GM18520 (cell line): ENCODE measurements at regions not wholly inside any gene's neighbourhood (a gene's known extent, or its start where the extent isn't known, plus 50 kb on each side); places are given as distances from the start of the nearest gene placed in this dataset.
"Not testable (repeated sequence)": the region's sequence is repeated elsewhere in the genome, so short reads cannot be mapped to it uniquely, and the experiment has no call there.

Experiments
- ATAC-seq: cut with Tn5 transposase; IDR thresholded peaks from one replicate; pipeline ENCODE4 v1.9.1; 2021; ENCODE audit not compliant: unreplicated experiment

GRCh38 chr4:167802463-167803212 is 289.7 kb upstream of the ANXA10 start:
- no peak for ATAC-seq

GRCh38 chr4:167811958-167812357 is 280.4 kb upstream of the ANXA10 start:
- no peak for ATAC-seq

DNA sequence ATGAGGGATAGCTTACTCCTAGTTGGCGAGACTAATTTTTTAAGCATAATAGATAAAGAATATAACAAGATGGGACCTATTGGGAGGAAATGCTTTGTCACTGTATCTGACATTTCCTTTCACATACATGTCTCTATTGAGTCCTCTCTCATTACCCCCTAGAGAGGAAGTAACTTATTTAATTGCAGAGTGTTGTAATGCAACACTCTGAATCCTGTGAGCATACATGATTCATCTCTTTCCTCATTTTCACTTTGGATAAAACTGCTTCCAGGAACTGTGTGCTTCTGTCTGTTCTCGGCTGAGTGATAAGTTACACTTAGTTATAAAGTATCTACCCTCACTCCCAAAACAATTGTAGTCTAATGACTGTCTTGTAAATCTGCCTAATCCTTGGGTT is 266.1 kb upstream of the ANXA10 start:
- no peak for ATAC-seq

DNA sequence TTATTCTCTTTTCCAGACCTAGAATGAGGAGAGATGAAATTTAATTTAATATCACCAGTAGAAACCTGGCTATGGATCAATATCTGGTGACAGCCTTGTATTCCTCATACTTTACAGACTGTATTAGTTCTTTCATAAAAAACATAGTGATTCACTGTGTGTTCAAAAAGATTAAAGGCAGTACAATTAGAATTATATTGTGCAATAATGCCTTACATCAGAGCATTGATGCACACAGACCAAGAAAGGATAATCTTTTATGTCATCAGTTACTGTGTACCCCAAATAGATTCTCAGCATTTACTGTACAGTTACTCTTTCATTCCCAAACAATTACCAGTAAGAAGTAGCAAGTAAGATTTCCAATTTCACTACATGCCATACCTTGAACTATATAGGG is 260.5 kb upstream of the ANXA10 start:
- no peak for ATAC-seq

GRCh38 chr4:167838686-167839085 is 253.7 kb upstream of the ANXA10 start:
- no peak for ATAC-seq

- ATAC-seq: no peak
Observed at GRCh38 chr4:167842487-167842886, 249.8 kb upstream of the ANXA10 start.

DNA sequence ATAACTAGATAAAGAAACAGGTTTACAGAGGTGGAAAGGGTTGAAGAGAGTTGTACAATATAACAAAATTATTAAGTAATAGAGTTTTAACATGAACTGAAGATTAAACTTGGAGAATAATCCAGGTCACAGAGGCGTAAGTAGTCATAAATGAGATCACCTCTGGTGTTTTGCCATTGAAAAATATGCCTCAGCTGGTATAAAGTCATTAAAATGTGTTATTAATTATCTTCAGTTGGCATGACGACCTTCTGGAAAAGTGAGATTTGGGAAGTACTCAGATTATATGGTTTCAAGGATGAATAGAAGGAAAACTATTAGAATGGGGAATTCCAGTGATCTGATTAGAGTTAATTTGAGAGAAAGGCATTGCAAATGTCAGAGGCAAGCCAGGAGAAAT is 237.5 kb upstream of the ANXA10 start:
- no peak for ATAC-seq

DNA sequence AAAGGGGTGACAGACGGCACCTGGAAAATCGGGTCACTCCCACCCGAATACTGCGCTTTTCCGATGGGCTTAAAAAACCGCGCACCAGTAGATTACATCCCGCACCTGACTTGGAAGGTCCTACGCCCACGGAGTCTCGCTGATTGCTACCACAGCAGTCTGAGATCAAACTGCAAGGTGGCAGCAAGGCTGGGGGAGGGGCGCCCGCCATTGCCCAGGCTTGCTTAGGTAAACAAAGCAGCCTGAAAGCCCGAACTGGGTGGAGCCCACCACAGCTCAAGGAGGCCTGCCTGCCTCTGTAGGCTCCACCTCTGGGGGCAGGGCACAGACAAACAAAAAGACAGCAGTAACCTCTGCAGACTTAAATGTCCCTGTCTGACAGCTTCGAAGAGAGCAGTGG is 234.2 kb upstream of the ANXA10 start:
- not testable (repeated sequence) for ATAC-seq

GRCh38 chr4:167867191-167867590 is 225.1 kb upstream of the ANXA10 start:
- no peak for ATAC-seq

- no peak for ATAC-seq
Observed at GRCh38 chr4:167868163-167868562, 224.2 kb upstream of the ANXA10 start.

- ATAC-seq: no peak
Observed at GRCh38 chr4:167873496-167873895, 218.8 kb upstream of the ANXA10 start.

DNA sequence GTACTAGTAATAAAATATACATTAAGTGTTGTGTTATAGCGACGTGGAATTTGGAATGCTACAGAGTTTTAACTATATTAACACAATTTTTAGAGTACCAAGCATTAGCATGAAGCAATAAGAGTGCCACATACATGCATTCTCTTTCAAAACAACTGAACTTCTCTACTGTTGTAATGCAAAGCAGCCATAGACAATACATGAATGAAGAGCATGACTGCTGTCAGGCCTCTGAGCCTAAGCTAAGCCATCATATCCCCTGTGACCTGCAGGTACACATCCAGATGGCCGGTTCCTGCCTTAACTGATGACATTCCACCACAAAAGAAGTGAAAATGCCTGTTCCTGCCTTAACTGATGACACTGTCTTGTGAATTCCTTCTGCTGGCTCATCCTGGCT is 216.2 kb upstream of the ANXA10 start:
- ATAC-seq: not testable (repeated sequence)

DNA sequence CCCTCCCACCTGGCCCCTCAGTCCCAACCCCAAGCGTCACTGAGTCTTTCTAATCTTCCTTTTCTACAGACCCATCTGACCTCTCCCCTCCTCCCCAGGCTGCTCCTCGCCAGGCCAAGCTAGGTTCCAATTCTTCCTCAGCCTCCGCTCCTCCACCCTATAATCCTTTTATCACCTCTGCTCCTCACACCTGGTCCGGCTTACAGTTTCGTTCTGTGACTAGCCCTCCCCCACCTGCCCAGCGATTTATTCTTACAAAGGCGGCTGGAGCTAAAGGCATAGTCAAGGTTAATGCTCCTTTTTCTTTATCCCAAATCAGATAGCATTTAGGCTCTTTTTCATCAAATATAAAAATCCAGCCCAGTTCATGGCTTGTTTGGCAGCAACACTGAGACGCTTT is 214.5 kb upstream of the ANXA10 start:
- ATAC-seq: not testable (repeated sequence)

GRCh38 chr4:167883266-167883665 is 209.1 kb upstream of the ANXA10 start:
- no peak for ATAC-seq

GRCh38 chr4:167885071-167885470 is 207.3 kb upstream of the ANXA10 start:
- no peak for ATAC-seq

DNA sequence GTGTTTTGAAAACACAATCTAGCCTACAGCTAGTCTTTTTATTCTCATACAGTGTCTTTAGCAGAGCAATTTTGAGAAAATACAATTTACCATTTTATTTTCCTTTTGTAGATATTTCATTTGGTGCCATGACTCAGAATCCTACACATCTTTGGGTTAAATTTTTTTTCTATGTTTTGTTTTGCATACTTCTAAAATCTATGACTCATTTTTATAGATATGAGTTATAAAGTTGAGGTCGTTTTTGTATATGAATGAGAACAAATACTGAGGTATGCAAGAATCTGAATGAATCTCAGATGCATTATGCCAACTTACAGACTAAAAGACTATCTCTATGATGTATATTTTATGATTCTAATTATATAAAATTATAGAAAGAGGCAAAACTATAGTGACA is 206.5 kb upstream of the ANXA10 start:
- ATAC-seq: no peak

DNA sequence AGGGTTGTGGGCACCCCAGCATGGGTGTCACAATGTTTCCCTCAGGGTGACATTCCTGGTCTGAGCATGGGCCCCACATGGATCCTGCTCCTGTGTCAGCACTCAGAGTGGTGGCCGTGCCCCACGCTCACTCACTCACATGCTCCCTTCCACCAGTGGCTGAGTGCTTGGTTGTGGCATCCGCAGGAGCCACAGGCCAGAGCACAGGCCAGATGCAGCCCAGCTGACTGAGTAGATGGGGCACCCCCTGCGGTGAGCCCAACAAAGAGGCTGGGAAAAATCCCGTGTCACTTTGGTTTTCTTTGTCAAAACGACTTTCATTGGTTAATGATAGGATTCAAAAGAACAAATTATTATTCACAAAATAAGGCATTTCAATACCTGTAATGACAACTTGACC is 204.6 kb upstream of the ANXA10 start:
- no peak for ATAC-seq

DNA sequence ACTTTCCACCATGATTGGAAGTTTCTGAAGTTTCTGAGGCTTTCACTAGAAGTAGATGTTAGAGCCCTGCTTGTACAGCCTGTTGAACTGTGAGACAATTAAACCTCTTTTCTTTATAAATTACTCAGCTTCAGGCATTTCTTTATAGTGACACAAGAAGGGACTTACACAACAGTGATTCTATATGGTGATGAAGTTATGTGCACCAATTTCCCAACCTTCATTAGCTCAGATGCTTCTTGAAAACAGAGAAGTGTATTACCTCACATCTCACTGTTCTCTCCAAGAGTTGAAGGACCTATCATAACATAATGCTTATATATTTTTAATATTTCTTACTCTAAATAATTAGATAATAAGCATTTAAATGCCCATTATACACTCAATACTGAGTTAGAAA is 202.1 kb upstream of the ANXA10 start:
- no peak for ATAC-seq

DNA sequence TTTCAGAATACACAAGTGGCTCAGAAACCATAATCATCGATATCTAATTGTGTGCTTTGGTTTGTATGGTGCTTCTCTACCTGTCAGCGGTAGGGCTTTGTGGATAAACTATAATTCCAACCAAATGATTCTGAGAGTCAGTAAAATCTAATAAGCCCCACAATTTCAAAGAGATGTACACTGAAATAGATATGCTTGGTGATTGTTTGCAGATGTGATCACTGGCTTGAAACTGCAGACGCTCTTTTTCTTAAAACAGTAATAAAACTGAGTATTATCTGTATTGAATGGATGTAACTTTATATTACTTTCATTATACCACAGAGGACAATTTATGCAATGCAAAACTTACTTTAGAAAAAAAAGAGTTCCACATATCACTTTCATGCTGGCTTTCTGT is 198.8 kb upstream of the ANXA10 start:
- ATAC-seq: no peak

DNA sequence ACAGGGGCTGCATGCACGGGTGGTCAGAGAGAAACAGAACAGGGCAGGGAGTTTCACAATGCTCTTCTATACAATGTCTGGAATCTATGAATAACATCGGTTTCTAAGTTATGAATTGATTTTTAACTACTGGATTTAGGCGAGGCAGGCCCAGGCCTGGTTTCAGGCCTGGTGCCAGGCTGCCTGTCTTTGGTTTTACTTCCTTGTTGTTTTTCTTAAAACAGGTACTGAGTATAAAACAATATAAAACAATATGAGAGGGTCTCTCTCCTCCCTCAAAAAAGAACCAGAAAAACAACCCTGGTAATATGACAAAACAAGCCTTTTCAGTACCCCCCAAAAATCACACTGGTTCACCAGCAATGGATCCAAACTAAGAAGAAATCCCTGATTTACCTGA is 196.1 kb upstream of the ANXA10 start:
- not testable (repeated sequence) for ATAC-seq

GRCh38 chr4:167897116-167897515 is 195.2 kb upstream of the ANXA10 start:
- ATAC-seq: no peak

GRCh38 chr4:167903291-167903721 is 189.0 kb upstream of the ANXA10 start:
- no peak for ATAC-seq

GRCh38 chr4:167906851-167907250 is 185.5 kb upstream of the ANXA10 start:
- no peak for ATAC-seq
